AG04450 (cell line): ENCODE measurements at regions not wholly inside any gene's neighbourhood (a gene's known extent, or its start where the extent isn't known, plus 50 kb on each side); places are given as distances from the start of the nearest gene placed in this dataset.

ENCODE experiments used
- CTCF ChIA-PET: fragments of 300-600, 350-600 bp; formaldehyde crosslinking; extraction: SDS; loops from one replicate; lab custom pipeline; 2022; ENCODE audit warnings: antibody characterized with exemption, inconsistent platforms; lab: Charles Lee
- POLR2A ChIA-PET: fragments of 350-600 bp; formaldehyde crosslinking; extraction: SDS; loops from one replicate; lab custom pipeline; 2021; ENCODE audit warnings: antibody characterized with exemption, inconsistent platforms; lab: Yijun Ruan, JAX
- DNase-seq: peaks from one replicate; pipeline ENCODE4 v3.0.0-alpha.2; 2011; ENCODE audit warnings: low read depth, low spot score
- H3K27ac ChIP-seq: one replicate; pipeline ENCODE4 v1.5.1; 2012; ENCODE audit warnings: low read depth, low read length, control low read depth
- H3K27me3 ChIP-seq: one replicate; pipeline ENCODE4 v1.6.0; 2012; ENCODE audit warnings: low read length; ENCODE audit not compliant: control insufficient read depth, insufficient read depth
- H3K4me3 ChIP-seq: 2 replicates; pipeline ENCODE4 v1.5.1; 2011; ENCODE audit warnings: mild to moderate bottlenecking, low read depth, low read length, control low read depth
- H3K9me3 ChIP-seq: 2 replicates; pipeline ENCODE4 v1.5.1; 2012; ENCODE audit warnings: low read length; ENCODE audit not compliant: control insufficient read depth, insufficient read depth
- TF ChIP-seq, protein P1 (sequence below): IDR thresholded peaks from 2 replicates; pipeline ENCODE4 v1.5.1; 2011; ENCODE audit warnings: low read depth, low read length, control low read depth, inconsistent platforms

DNA sequence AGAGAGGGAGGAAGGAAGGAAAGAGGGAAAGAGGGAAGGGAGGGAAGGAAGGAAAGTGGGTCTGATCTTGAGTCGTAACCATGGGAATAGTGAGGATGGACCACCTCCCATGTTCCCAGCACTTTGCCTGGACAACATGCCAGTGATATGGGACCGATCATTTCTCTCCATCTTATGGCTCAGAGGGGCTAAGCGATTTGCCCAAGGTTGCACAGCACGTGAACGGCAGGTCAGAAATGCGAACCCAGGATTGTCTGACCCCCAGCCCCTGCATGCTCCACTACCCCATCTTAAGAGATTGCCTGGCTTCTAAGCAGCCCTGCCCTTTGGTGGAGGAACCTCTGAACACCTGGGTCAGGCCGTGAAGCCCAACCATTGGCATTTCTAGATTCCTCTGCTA lies 109.0 kb upstream of the CARD11 start:
- TF ChIP-seq, protein P1, sequence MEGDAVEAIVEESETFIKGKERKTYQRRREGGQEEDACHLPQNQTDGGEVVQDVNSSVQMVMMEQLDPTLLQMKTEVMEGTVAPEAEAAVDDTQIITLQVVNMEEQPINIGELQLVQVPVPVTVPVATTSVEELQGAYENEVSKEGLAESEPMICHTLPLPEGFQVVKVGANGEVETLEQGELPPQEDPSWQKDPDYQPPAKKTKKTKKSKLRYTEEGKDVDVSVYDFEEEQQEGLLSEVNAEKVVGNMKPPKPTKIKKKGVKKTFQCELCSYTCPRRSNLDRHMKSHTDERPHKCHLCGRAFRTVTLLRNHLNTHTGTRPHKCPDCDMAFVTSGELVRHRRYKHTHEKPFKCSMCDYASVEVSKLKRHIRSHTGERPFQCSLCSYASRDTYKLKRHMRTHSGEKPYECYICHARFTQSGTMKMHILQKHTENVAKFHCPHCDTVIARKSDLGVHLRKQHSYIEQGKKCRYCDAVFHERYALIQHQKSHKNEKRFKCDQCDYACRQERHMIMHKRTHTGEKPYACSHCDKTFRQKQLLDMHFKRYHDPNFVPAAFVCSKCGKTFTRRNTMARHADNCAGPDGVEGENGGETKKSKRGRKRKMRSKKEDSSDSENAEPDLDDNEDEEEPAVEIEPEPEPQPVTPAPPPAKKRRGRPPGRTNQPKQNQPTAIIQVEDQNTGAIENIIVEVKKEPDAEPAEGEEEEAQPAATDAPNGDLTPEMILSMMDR = no peak
- Histone ChIP-seq H3K27ac (no peak overlapping the region), H3K9me3 (no peaks in the 10 kb centered on the region), H3K4me3 (no peak overlapping the region), H3K27me3 (peaks cover 14% of the 10 kb centered on the region)
- DNase-seq = no peak
- ChIA-PET POLR2A (no interaction called here), CTCF (interaction anchor here (1.1 kb wide), 1 partner anchor 288 kb away, joined by 3 read pairs; no protein-coding TSS in a partner anchor)

DNA sequence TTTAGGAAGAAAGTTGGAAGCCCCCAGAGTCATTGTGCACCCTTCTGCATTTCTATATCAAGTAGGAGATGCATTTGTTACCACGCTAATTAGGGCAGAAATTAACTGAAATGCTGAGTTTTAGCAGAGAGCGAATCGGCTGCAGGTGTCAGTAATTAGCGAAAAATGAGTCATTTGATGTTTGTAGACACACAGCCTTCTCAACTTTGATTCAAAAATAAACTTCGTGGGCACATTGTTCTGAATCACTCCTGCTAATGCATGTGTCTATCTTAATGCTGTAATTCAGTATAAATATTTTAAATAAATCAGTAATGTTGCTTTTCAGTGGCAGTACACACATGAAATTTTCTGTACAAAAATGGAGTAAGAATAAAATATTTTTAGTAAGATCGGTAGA lies 109.5 kb upstream of the CARD11 start:
- H3K4me3 ChIP-seq = no peak overlapping the region
- POLR2A ChIA-PET = no interaction called here
- CTCF ChIA-PET = interaction anchor here (2.3 kb wide), 1 partner anchor 288 kb away, joined by 26 read pairs; no protein-coding TSS in a partner anchor

DNA sequence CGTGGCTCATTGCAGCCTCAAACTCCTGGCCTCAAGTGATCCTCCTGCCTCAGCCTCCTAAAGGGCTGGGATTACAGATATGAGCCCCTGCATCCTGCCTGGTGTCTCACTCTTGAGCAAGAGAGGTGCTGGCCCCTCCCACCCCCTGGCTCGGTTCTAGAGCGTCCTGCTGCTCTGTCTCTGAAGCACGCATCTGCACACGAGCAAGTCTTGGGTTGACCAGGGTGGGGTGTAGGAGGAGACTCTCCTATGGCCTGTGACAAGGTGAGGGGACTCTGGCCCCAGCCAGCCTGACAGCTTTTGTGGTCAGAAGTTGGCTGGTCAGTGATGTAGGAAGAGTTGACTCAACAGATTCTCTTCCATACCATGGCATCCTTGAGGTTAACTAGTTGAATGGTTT lies 110.7 kb upstream of the CARD11 start:
- Histone ChIP-seq H3K4me3 (no peak overlapping the region), H3K27me3 (peaks cover 13% of the 10 kb centered on the region), H3K9me3 (no peaks in the 10 kb centered on the region), H3K27ac (no peak overlapping the region)
- POLR2A ChIA-PET = no interaction called here
- no peak for DNase-seq
- TF ChIP-seq, protein P1 = no peak
- CTCF ChIA-PET = interaction anchor here (0.6 to 2.3 kb wide), 22 partner anchors 8 to 704 kb away, joined by 3 to 26 read pairs (median 3); partner anchors contain the start of gene SDK1

More for the DNA sequence above, 109.5 kb upstream of the CARD11 start:
- Histone ChIP-seq H3K9me3 (no peaks in the 10 kb centered on the region), H3K27me3 (peaks cover 14% of the 10 kb centered on the region), H3K27ac (no peak overlapping the region)
- TF ChIP-seq, protein P1 = no peak
- no peak for DNase-seq

DNA sequence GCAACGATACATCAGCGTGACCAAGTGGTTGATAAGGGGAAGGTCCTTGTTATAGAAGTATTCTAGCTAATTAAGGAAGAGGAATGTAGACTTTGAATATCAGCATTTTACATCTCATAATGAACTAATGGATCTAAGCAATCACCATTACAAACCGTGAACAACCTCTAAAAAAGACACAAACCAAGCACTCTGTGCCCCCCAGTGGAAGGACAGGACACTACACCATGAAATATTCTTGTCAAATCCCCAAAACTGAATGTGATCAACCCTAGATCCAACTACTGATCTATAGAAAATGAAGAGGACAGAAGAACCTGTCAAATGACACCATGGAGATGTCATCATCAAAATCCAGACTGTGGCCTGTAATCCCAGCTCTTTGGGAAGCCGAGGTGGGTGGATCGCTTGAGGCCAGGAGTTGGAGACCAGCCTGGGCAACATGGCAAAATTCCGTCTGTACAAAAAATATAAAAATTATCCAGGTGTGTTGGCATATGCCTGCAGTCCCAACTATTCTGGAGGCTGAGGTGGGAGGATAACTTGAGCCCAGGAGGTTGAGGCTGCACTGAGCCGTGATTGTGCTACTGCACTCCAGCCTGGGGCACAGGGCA lies 111.3 kb upstream of the CARD11 start:
- DNase-seq = peak; percentile 8
- Histone ChIP-seq H3K9me3 (no peaks in the 10 kb centered on the region), H3K27ac (no peak overlapping the region), H3K27me3 (peaks cover 10% of the 10 kb centered on the region), H3K4me3 (no peak overlapping the region)
- TF ChIP-seq, protein P1 = peak; percentile 73
- CTCF ChIA-PET = interaction anchor here (0.6 to 2.3 kb wide), 23 partner anchors 9 to 705 kb away, joined by 3 to 26 read pairs (median 3); partner anchors contain the start of gene SDK1
- POLR2A ChIA-PET = no interaction called here

DNA sequence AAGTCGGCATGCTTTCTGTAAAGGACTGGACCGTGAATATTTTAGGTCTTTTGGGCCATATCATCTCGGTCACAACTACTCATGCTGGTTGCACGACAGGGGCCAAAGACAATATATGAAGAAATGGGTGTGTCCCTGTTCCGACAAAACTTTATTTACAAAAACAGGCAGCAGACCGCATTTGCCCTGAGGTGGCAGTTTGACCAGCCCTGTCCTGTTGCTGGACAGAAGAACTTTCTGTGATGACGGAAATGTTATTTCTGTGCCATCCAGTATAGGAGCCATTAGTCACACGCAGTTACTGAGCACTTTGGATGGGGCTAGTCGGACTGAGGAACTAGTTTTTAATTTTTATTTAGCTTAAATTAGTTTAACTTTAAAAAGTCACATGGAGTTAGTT lies 112.8 kb upstream of the CARD11 start:
- TF ChIP-seq, protein P1 = no peak
- POLR2A ChIA-PET = no interaction called here

More for the DNA sequence above, 112.8 kb upstream of the CARD11 start:
- CTCF ChIA-PET = interaction anchor here (0.6 kb wide), 1 partner anchor 13 kb away, joined by 3 read pairs; no protein-coding TSS in a partner anchor
- Histone ChIP-seq H3K9me3 (no peaks in the 10 kb centered on the region), H3K4me3 (no peak overlapping the region), H3K27me3 (peaks cover 13% of the 10 kb centered on the region), H3K27ac (no peak overlapping the region)
- no peak for DNase-seq
